GM19035 (cell line): ENCODE measurements at regions not wholly inside any gene's neighbourhood (a gene's known extent, or its start where the extent isn't known, plus 50 kb on each side); places are given as distances from the start of the nearest gene placed in this dataset.
"Not testable (repeated sequence)": the region's sequence is repeated elsewhere in the genome, so short reads cannot be mapped to it uniquely, and the experiment has no call there.

ENCODE experiments used
- ATAC-seq: cut with Tn5 transposase; IDR thresholded peaks from one replicate; pipeline ENCODE4 v1.9.1; 2021; ENCODE audit not compliant: unreplicated experiment

- no peak for ATAC-seq
Observed at GRCh38 chr11:80987171-80987570, 1546.3 kb upstream of the TENM4 start.

GRCh38 chr11:80986421-80987074, 1545.7 kb upstream of the TENM4 start:
- no peak for ATAC-seq

GRCh38 chr11:80980227-80980626, 1539.4 kb upstream of the TENM4 start:
- ATAC-seq, result no peak

- no peak for ATAC-seq
Observed at GRCh38 chr11:80973786-80974185, 1533.0 kb upstream of the TENM4 start.

GRCh38 chr11:80970037-80970436, 1529.2 kb upstream of the TENM4 start:
- ATAC-seq, result no peak

GRCh38 chr11:80967649-80968048, 1526.8 kb upstream of the TENM4 start:
- ATAC-seq, result no peak

- no peak for ATAC-seq
Observed at GRCh38 chr11:80960381-80961029, 1519.7 kb upstream of the TENM4 start.

GRCh38 chr11:80959751-80960150, 1518.9 kb upstream of the TENM4 start:
- ATAC-seq, result no peak

GRCh38 chr11:80958987-80959386, 1518.2 kb upstream of the TENM4 start:
- ATAC-seq, result no peak

- no peak for ATAC-seq
Observed at GRCh38 chr11:80958361-80958760, 1517.5 kb upstream of the TENM4 start.

- no peak for ATAC-seq
Observed at GRCh38 chr11:80955588-80955987, 1514.8 kb upstream of the TENM4 start.

GRCh38 chr11:80948781-80949180, 1508.0 kb upstream of the TENM4 start:
- ATAC-seq, result no peak

GRCh38 chr11:80944758-80945157, 1503.9 kb upstream of the TENM4 start:
- ATAC-seq, result no peak

GRCh38 chr11:80943226-80943625, 1502.4 kb upstream of the TENM4 start:
- ATAC-seq, result no peak

GRCh38 chr11:80937842-80938241, 1497.0 kb upstream of the TENM4 start:
- ATAC-seq, result no peak

- no peak for ATAC-seq
Observed at GRCh38 chr11:80930038-80930437, 1489.2 kb upstream of the TENM4 start.

GRCh38 chr11:80929031-80929805, 1488.4 kb upstream of the TENM4 start:
- ATAC-seq, result no peak

- no peak for ATAC-seq
Observed at GRCh38 chr11:80925321-80925720, 1484.5 kb upstream of the TENM4 start.

GRCh38 chr11:80921310-80921709, 1480.5 kb upstream of the TENM4 start:
- ATAC-seq, result not testable (repeated sequence)

GRCh38 chr11:80916173-80916798, 1475.5 kb upstream of the TENM4 start:
- no peak for ATAC-seq

GRCh38 chr11:80914311-80914710, 1473.5 kb upstream of the TENM4 start:
- no peak for ATAC-seq

GRCh38 chr11:80911666-80912065, 1470.8 kb upstream of the TENM4 start:
- no peak for ATAC-seq
